ENCODE measurements at regions not wholly inside any gene's neighbourhood (a gene's known extent, or its start where the extent isn't known, plus 50 kb on each side); places are given as distances from the start of the nearest gene placed in this dataset.
"Not testable (repeated sequence)": the region's sequence is repeated elsewhere in the genome, so short reads cannot be mapped to it uniquely, and the experiment has no call there.

GRCh38 chr4:107349266-107349665, 313.2 kb upstream of the DKK2 start:
- H3K9ac ChIP-seq (ENCODE audit: low read length) = no peak overlapping the region
- no peaks in the 10 kb centered on the region for H4K20me1 ChIP-seq (ENCODE audit: low read depth, low read length)
- H3K9me2 ChIP-seq (replicated peaks; ENCODE audit: insufficient read depth, low read length) = no peaks in the 10 kb centered on the region
- H3K4me2 ChIP-seq (ENCODE audit: low read depth, low read length, poor library complexity, severe bottlenecking) = no peak overlapping the region
- TF ChIP-seq EZH2phosphoT487 (conservative IDR thresholded peaks at IDR 0.05; ENCODE audit: low read length) = no peak
- no peak for TF ChIP-seq CTCF (IDR thresholded peaks at IDR 0.05; ENCODE audit: insufficient read depth, low read length, poor library complexity, severe bottlenecking)
- H3K79me2 ChIP-seq (ENCODE audit: insufficient read depth, low read length) = no peaks in the 10 kb centered on the region
- no peak overlapping the region for H3K4me3 ChIP-seq (ENCODE audit: insufficient read depth, low read length, poor library complexity, severe bottlenecking)
- H3K27ac ChIP-seq (ENCODE audit: low read depth, low read length) = no peak overlapping the region
- no peaks in the 10 kb centered on the region for H3K27me3 ChIP-seq (ENCODE audit: low read length)
- no peaks in the 10 kb centered on the region for H3F3A ChIP-seq (ENCODE audit: insufficient read depth)
- H3K9me3 ChIP-seq (ENCODE audit: insufficient read depth, low read length) = no peaks in the 10 kb centered on the region
- H3K36me3 ChIP-seq (ENCODE audit: low read length) = no peaks in the 10 kb centered on the region
- no peak overlapping the region for H2AFZ ChIP-seq (ENCODE audit: low read depth, low read length, severe bottlenecking)

GRCh38 chr4:107348188-107349050, 312.3 kb upstream of the DKK2 start:
- H2AFZ ChIP-seq (ENCODE audit: low read depth, low read length, severe bottlenecking) = no peak overlapping the region
- H3K4me2 ChIP-seq (ENCODE audit: low read depth, low read length, poor library complexity, severe bottlenecking) = no peak overlapping the region
- no peaks in the 10 kb centered on the region for H3K79me2 ChIP-seq (ENCODE audit: insufficient read depth, low read length)
- no peak overlapping the region for H3K27ac ChIP-seq (ENCODE audit: low read depth, low read length)
- H3K27me3 ChIP-seq (ENCODE audit: low read length) = no peaks in the 10 kb centered on the region
- H3K9ac ChIP-seq (ENCODE audit: low read length) = no peak overlapping the region
- H3K36me3 ChIP-seq (ENCODE audit: low read length) = no peaks in the 10 kb centered on the region
- H3K4me3 ChIP-seq (ENCODE audit: insufficient read depth, low read length, poor library complexity, severe bottlenecking) = no peak overlapping the region
- H3K9me3 ChIP-seq (ENCODE audit: insufficient read depth, low read length) = no peaks in the 10 kb centered on the region
- TF ChIP-seq EZH2phosphoT487 (conservative IDR thresholded peaks at IDR 0.05; ENCODE audit: low read length) (no peak), CTCF (IDR thresholded peaks at IDR 0.05; ENCODE audit: insufficient read depth, low read length, poor library complexity, severe bottlenecking) (no peak)
- H3K9me2 ChIP-seq (replicated peaks; ENCODE audit: insufficient read depth, low read length) = no peaks in the 10 kb centered on the region
- H4K20me1 ChIP-seq (ENCODE audit: low read depth, low read length) = no peaks in the 10 kb centered on the region
- no peaks in the 10 kb centered on the region for H3F3A ChIP-seq (ENCODE audit: insufficient read depth)

DNA sequence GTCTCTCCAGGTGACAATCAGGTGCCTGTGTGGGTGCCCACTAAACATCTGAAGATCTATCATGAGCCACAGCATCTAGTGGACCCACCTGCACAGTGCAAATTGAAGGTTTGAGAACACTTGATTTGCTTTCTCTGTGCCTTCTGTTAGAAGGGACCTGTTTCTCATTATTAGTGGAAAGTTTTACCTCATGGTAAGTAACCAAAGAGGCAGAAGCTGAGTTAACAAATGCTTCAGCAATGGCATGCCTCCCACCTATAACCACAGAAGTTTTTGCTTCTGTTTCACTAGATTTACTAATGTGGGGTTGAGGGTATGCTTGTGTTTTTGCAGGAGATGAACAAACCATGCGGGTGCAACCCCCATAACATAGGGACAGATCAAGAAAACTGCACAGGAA, 297.4 kb upstream of the DKK2 start:
- no peaks in the 10 kb centered on the region for H3K79me2 ChIP-seq (ENCODE audit: insufficient read depth, low read length)
- no peaks in the 10 kb centered on the region for H3K36me3 ChIP-seq (ENCODE audit: low read length)
- no peak overlapping the region for H3K27ac ChIP-seq (ENCODE audit: low read depth, low read length)
- H3K4me2 ChIP-seq (ENCODE audit: low read depth, low read length, poor library complexity, severe bottlenecking) = no peak overlapping the region
- H3K9me3 ChIP-seq (ENCODE audit: insufficient read depth, low read length) = no peaks in the 10 kb centered on the region
- H3K9ac ChIP-seq (ENCODE audit: low read length) = no peak overlapping the region
- H2AFZ ChIP-seq (ENCODE audit: low read depth, low read length, severe bottlenecking) = no peak overlapping the region
- no peaks in the 10 kb centered on the region for H4K20me1 ChIP-seq (ENCODE audit: low read depth, low read length)
- no peak overlapping the region for H3K4me3 ChIP-seq (ENCODE audit: insufficient read depth, low read length, poor library complexity, severe bottlenecking)
- no peaks in the 10 kb centered on the region for H3K27me3 ChIP-seq (ENCODE audit: low read length)
- no peaks in the 10 kb centered on the region for H3F3A ChIP-seq (ENCODE audit: insufficient read depth)
- no peaks in the 10 kb centered on the region for H3K9me2 ChIP-seq (replicated peaks; ENCODE audit: insufficient read depth, low read length)
- TF ChIP-seq EZH2phosphoT487 (conservative IDR thresholded peaks at IDR 0.05; ENCODE audit: low read length) (no peak), CTCF (IDR thresholded peaks at IDR 0.05; ENCODE audit: insufficient read depth, low read length, poor library complexity, severe bottlenecking) (no peak)

DNA sequence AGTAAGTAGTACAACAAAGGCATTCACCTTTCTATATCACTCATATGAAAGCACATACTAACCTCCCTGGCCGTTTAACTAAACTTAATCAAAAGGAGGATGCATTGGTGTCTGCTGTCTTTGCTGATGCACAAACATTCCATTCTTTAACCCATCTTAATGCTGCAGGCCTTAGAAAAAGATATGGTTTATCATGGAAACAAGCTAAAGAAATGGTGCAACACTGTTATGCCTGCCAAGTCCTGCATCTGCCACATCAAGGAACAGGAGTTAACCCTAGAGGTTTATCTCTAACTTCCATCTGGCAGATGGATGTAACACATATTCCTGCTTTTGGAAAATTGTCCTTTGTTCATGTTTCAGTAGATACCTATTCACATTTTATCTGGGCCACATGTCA, 296.5 kb upstream of the DKK2 start:
- not testable (repeated sequence) for H3K9me2 ChIP-seq (replicated peaks; ENCODE audit: insufficient read depth, low read length); H3K27me3 ChIP-seq (ENCODE audit: low read length); H2AFZ ChIP-seq (ENCODE audit: low read depth, low read length, severe bottlenecking); H3K27ac ChIP-seq (ENCODE audit: low read depth, low read length); H3K4me2 ChIP-seq (ENCODE audit: low read depth, low read length, poor library complexity, severe bottlenecking); H3K4me3 ChIP-seq (ENCODE audit: insufficient read depth, low read length, poor library complexity, severe bottlenecking); H3K9ac ChIP-seq (ENCODE audit: low read length); H3F3A ChIP-seq (ENCODE audit: insufficient read depth); H3K9me3 ChIP-seq (ENCODE audit: insufficient read depth, low read length); H3K79me2 ChIP-seq (ENCODE audit: insufficient read depth, low read length); H4K20me1 ChIP-seq (ENCODE audit: low read depth, low read length); H3K36me3 ChIP-seq (ENCODE audit: low read length)

All from SU-DHL-6 (cell line).